ENCODE measurements at regions not wholly inside any gene's neighbourhood (a gene's known extent, or its start where the extent isn't known, plus 50 kb on each side); places are given as distances from the start of the nearest gene placed in this dataset.

DNA sequence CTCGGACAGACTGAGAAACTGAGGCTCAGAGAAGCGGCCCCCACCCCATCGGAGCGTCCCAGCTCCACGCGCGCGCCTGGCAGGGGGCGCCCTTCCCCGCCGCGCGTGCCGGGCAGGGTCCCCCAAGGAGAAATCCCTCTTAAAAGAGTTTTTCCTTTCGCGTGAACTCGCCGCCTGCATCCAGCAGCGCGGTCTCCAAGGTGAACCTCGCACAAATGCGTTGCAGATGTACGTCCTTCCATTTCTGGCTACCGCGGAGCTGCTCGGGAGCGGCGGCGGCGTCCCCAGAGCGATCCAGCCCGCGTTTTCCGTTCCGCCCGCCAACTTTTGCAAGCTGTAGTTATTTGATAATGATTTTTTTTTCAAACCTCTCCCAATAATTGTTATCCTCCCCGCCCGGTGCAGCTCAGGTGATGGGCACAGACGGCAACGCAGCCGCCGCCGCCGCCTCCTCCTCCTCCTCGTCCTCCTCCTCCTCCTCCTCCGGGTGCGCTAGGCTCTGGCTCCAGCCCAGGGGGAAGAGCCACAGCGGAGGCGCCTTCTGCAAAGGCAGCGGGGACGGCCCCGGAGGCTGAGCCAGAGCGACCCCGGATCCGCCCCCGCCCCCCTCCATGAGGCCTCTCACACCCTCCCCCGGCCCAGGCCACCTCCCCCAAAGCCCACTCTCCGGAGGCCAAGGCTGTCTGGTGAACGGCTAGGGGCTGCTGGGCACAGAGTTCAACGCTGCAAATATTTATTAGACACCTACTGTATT, 74.0 kb upstream of the CUX1 start:
- Mint-ChIP-seq H3K36me3 (no peaks in the 10 kb centered on the region), H3K27me3 (ENCODE audit: insufficient read depth, low read depth) (no peaks in the 10 kb centered on the region), H3K9me3 (no peaks in the 10 kb centered on the region), H3K4me1 (peaks cover 19% of the 10 kb centered on the region), H3K4me3 (peak overlapping the region; percentile 89), H3K27ac (no peak overlapping the region)
- Histone ChIP-seq H3K9me3 (ENCODE audit: low read depth) (no peaks in the 10 kb centered on the region), H3K27me3 (peaks cover 9% of the 10 kb centered on the region), H3K79me2 (ENCODE audit: low read depth) (no peaks in the 10 kb centered on the region), H2AFZ (replicated peaks) (peak overlapping the region; percentile 74), H3K36me3 (no peaks in the 10 kb centered on the region), H3K4me2 (peak overlapping the region; percentile 87), H3F3A (ENCODE audit: low read depth) (peaks cover 13% of the 10 kb centered on the region), H3K27ac (no peak overlapping the region), H3K4me3 (peak overlapping the region; percentile 59), H3K4me1 (peaks cover 16% of the 10 kb centered on the region), H3K9ac (no peak overlapping the region), H4K20me1 (ENCODE audit: low read depth) (no peaks in the 10 kb centered on the region)
- TF ChIP-seq EZH2phosphoT487 (IDR thresholded peaks at IDR 0.05) (peak; percentile 28), EZH2 (IDR thresholded peaks at IDR 0.05) (peak; percentile 49)
- TF ChIP-seq, protein P1, sequence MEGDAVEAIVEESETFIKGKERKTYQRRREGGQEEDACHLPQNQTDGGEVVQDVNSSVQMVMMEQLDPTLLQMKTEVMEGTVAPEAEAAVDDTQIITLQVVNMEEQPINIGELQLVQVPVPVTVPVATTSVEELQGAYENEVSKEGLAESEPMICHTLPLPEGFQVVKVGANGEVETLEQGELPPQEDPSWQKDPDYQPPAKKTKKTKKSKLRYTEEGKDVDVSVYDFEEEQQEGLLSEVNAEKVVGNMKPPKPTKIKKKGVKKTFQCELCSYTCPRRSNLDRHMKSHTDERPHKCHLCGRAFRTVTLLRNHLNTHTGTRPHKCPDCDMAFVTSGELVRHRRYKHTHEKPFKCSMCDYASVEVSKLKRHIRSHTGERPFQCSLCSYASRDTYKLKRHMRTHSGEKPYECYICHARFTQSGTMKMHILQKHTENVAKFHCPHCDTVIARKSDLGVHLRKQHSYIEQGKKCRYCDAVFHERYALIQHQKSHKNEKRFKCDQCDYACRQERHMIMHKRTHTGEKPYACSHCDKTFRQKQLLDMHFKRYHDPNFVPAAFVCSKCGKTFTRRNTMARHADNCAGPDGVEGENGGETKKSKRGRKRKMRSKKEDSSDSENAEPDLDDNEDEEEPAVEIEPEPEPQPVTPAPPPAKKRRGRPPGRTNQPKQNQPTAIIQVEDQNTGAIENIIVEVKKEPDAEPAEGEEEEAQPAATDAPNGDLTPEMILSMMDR (IDR thresholded peaks at IDR 0.05): peak; percentile 47
- DNase-seq (ENCODE audit: low spot score): peak; percentile 81

DNA sequence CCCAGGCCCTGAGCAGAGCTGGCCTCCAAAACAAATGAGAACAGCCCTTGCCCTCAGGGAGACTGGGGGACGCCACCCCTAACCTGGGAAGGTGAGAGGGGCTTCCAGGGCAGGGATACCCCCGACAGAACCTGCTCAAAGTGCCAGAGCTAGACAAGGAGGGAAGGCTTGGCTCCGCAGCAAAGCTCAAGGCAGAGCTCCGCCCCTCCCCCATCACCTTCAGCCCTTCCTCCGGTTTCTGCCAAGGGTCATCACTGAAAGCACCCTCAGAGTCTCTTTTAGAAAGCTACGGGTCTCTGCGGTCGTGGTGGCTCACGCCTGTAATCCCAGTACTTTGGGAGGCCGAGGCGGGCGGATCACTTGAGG, 73.4 kb upstream of the CUX1 start:
- Mint-ChIP-seq H3K27me3 (ENCODE audit: insufficient read depth, low read depth) (no peaks in the 10 kb centered on the region), H3K36me3 (no peaks in the 10 kb centered on the region), H3K9me3 (no peaks in the 10 kb centered on the region), H3K4me3 (peak overlapping the region; percentile 89), H3K4me1 (peaks cover 19% of the 10 kb centered on the region), H3K27ac (no peak overlapping the region)
- H3K9me3 ChIP-seq (ENCODE audit: low read depth): no peaks in the 10 kb centered on the region
- no peak overlapping the region for H3K9ac ChIP-seq
- peaks cover 16% of the 10 kb centered on the region for H3K4me1 ChIP-seq
- no peaks in the 10 kb centered on the region for H3K79me2 ChIP-seq (ENCODE audit: low read depth)
- peak overlapping the region; percentile 59 for H3K4me3 ChIP-seq
- H3F3A ChIP-seq (ENCODE audit: low read depth): peaks cover 13% of the 10 kb centered on the region
- TF ChIP-seq EZH2 (IDR thresholded peaks at IDR 0.05) (no peak), EZH2phosphoT487 (IDR thresholded peaks at IDR 0.05) (no peak)
- TF ChIP-seq, protein P1 (IDR thresholded peaks at IDR 0.05): no peak
- peak overlapping the region; percentile 74 for H2AFZ ChIP-seq (replicated peaks)
- no peaks in the 10 kb centered on the region for H4K20me1 ChIP-seq (ENCODE audit: low read depth)
- no peak overlapping the region for H3K27ac ChIP-seq
- peak; percentile 71 for DNase-seq (ENCODE audit: low spot score)
- peaks cover 9% of the 10 kb centered on the region for H3K27me3 ChIP-seq
- peak overlapping the region; percentile 87 for H3K4me2 ChIP-seq
- H3K36me3 ChIP-seq: no peaks in the 10 kb centered on the region

DNA sequence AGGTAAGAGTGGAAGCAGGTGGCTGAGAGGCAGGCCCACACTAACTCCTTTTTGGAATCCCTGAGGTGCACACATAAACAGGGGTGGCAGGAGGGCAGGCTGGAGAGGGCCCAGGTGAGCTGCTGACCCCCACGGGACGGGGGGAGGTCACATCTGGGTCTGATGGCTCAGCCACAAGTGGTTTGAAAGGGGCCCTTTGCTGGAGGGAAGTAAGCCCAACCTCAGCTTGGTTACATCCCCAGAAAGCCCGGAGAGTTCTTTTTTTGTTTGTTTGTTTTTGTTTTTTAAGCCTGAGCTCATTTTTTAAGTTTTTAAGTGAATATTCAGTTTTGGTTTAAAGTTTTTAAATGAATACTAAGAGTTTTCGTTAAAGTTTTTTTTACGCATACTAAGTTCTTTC, 72.8 kb upstream of the CUX1 start:
- TF ChIP-seq EZH2 (IDR thresholded peaks at IDR 0.05) (no peak), EZH2phosphoT487 (IDR thresholded peaks at IDR 0.05) (no peak)
- TF ChIP-seq, protein P1 (IDR thresholded peaks at IDR 0.05): no peak
- H3K27me3 Mint-ChIP-seq (ENCODE audit: insufficient read depth, low read depth): no peaks in the 10 kb centered on the region
- H4K20me1 ChIP-seq (ENCODE audit: low read depth): no peaks in the 10 kb centered on the region
- H3K27me3 ChIP-seq: peaks cover 9% of the 10 kb centered on the region
- peak overlapping the region; percentile 89 for H3K4me3 Mint-ChIP-seq
- no peaks in the 10 kb centered on the region for H3K9me3 Mint-ChIP-seq
- no peak overlapping the region for H3K4me2 ChIP-seq
- H3K27ac Mint-ChIP-seq: no peak overlapping the region
- no peaks in the 10 kb centered on the region for H3K9me3 ChIP-seq (ENCODE audit: low read depth)
- no peak overlapping the region for H3K4me3 ChIP-seq
- peaks cover 13% of the 10 kb centered on the region for H3F3A ChIP-seq (ENCODE audit: low read depth)
- no peak overlapping the region for H3K27ac ChIP-seq
- no peaks in the 10 kb centered on the region for H3K36me3 Mint-ChIP-seq
- no peaks in the 10 kb centered on the region for H3K79me2 ChIP-seq (ENCODE audit: low read depth)
- DNase-seq (ENCODE audit: low spot score): no peak
- H3K4me1 ChIP-seq: peaks cover 16% of the 10 kb centered on the region
- no peak overlapping the region for H2AFZ ChIP-seq (replicated peaks)
- H3K4me1 Mint-ChIP-seq: peaks cover 14% of the 10 kb centered on the region
- no peaks in the 10 kb centered on the region for H3K36me3 ChIP-seq
- H3K9ac ChIP-seq: no peak overlapping the region
